Gastroesophageal sphincter (tissue), 3 donors: ENCODE measurements at regions not wholly inside any gene's neighbourhood (a gene's known extent, or its start where the extent isn't known, plus 50 kb on each side); places are given as distances from the start of the nearest gene placed in this dataset.

ENCODE experiments used
- POLR2A ChIP-seq, 2 donors: fragments of 450-650 bp; IDR thresholded peaks; one replicate each; pipeline ENCODE4 v1.6.1; 2017; ENCODE audit warnings: antibody characterized with exemption in 2 of 2, mild to moderate bottlenecking in 2 of 2, moderate library complexity in 1 of 2
- POLR2AphosphoS5 ChIP-seq: sonication (generic); formaldehyde crosslinking; IDR thresholded peaks from one replicate; pipeline ENCODE4 v1.6.1; 2017; ENCODE audit warnings: antibody characterized with exemption
- TF ChIP-seq, protein P1 (sequence below), 4 experiments: fragments of 200-600 bp in 2 of 4; fragments of 450-650 bp in 2 of 4; sonication (generic) in 1 of 4; IDR thresholded peaks; one replicate each; pipeline ENCODE4 v1.5.1; 2017 to 2019; ENCODE audit warnings: antibody characterized with exemption in 4 of 4, mild to moderate bottlenecking in 2 of 4, moderate library complexity in 2 of 4

GRCh38 chr2:6645672-6646071 lies 220.0 kb downstream of the CMPK2 start:
- TF ChIP-seq, protein P1, sequence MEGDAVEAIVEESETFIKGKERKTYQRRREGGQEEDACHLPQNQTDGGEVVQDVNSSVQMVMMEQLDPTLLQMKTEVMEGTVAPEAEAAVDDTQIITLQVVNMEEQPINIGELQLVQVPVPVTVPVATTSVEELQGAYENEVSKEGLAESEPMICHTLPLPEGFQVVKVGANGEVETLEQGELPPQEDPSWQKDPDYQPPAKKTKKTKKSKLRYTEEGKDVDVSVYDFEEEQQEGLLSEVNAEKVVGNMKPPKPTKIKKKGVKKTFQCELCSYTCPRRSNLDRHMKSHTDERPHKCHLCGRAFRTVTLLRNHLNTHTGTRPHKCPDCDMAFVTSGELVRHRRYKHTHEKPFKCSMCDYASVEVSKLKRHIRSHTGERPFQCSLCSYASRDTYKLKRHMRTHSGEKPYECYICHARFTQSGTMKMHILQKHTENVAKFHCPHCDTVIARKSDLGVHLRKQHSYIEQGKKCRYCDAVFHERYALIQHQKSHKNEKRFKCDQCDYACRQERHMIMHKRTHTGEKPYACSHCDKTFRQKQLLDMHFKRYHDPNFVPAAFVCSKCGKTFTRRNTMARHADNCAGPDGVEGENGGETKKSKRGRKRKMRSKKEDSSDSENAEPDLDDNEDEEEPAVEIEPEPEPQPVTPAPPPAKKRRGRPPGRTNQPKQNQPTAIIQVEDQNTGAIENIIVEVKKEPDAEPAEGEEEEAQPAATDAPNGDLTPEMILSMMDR (IDR thresholded peaks at IDR 0.05): no peak
- TF ChIP-seq POLR2A (IDR thresholded peaks at IDR 0.05): no peak
- no peak for TF ChIP-seq POLR2AphosphoS5
